WERI-Rb-1 (cell line): ENCODE measurements at regions not wholly inside any gene's neighbourhood (a gene's known extent, or its start where the extent isn't known, plus 50 kb on each side); places are given as distances from the start of the nearest gene placed in this dataset.
A peak's percentile ranks its signal among the peaks of the same experiment; 100 is the strongest.

Experiments used
- DNase-seq: peaks from one replicate; pipeline ENCODE4 v3.0.0-alpha.2; 2020
- H3K27ac ChIP-seq: fragments of 250-450 bp; sonication (Bioruptor Pico); 2 replicates; pipeline ENCODE4 v1.5.1; 2020; ENCODE audit warnings: mild to moderate bottlenecking, moderate library complexity
- H3K27me3 ChIP-seq: fragments of 250-450 bp; sonication (Bioruptor Pico); 2 replicates; pipeline ENCODE4 v1.5.1; 2021; ENCODE audit warnings: mild to moderate bottlenecking, low read depth, moderate library complexity; ENCODE audit not compliant: insufficient read depth, severe bottlenecking
- H3K36me3 ChIP-seq: fragments of 250-450 bp; sonication (Bioruptor Pico); 2 replicates; pipeline ENCODE4 v1.5.1; 2020; ENCODE audit warnings: mild to moderate bottlenecking, moderate library complexity
- H3K4me3 ChIP-seq: 2 replicates; pipeline ENCODE4 v1.5.1; 2011; ENCODE audit warnings: low read depth, mild to moderate bottlenecking, control low read depth, low read length
- H3K9me3 ChIP-seq: fragments of 250-450 bp; sonication (Bioruptor Pico); 2 replicates; pipeline ENCODE4 v1.5.1; 2021; ENCODE audit warnings: mild to moderate bottlenecking, moderate library complexity; ENCODE audit not compliant: severe bottlenecking
- TF ChIP-seq, protein P1 (sequence below): IDR thresholded peaks from 2 replicates; pipeline ENCODE4 v1.5.1; 2011; ENCODE audit warnings: low read depth, mild to moderate bottlenecking, control low read depth, inconsistent platforms, low read length

DNA sequence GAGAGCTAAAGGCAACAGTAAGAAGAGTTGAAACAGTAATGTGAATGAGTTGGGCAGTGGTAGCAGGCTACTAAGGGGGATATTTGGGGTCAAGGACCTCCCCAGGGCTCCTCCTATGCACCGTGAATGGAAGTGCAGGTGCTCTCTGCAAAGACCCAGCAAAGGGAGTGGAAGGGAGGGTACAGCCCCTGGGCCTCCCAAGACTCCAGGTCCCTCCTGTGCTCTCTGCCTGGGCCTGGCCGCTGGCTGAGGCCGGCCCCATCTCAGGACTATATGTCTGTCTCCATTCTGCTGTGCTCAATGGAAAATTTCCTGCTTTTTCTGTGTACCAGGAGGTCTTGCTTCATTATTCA lies 372.1 kb upstream of the MKI67 start:
- H3K9me3 ChIP-seq: no peaks in the 10 kb centered on the region
- no peak overlapping the region for H3K27ac ChIP-seq
- TF ChIP-seq, protein P1, sequence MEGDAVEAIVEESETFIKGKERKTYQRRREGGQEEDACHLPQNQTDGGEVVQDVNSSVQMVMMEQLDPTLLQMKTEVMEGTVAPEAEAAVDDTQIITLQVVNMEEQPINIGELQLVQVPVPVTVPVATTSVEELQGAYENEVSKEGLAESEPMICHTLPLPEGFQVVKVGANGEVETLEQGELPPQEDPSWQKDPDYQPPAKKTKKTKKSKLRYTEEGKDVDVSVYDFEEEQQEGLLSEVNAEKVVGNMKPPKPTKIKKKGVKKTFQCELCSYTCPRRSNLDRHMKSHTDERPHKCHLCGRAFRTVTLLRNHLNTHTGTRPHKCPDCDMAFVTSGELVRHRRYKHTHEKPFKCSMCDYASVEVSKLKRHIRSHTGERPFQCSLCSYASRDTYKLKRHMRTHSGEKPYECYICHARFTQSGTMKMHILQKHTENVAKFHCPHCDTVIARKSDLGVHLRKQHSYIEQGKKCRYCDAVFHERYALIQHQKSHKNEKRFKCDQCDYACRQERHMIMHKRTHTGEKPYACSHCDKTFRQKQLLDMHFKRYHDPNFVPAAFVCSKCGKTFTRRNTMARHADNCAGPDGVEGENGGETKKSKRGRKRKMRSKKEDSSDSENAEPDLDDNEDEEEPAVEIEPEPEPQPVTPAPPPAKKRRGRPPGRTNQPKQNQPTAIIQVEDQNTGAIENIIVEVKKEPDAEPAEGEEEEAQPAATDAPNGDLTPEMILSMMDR: peak; percentile 31; the same call in 1 of the 2 replicates
- no peak overlapping the region for H3K4me3 ChIP-seq
- no peaks in the 10 kb centered on the region for H3K36me3 ChIP-seq
- H3K27me3 ChIP-seq: no peaks in the 10 kb centered on the region
- DNase-seq: no peak

DNA sequence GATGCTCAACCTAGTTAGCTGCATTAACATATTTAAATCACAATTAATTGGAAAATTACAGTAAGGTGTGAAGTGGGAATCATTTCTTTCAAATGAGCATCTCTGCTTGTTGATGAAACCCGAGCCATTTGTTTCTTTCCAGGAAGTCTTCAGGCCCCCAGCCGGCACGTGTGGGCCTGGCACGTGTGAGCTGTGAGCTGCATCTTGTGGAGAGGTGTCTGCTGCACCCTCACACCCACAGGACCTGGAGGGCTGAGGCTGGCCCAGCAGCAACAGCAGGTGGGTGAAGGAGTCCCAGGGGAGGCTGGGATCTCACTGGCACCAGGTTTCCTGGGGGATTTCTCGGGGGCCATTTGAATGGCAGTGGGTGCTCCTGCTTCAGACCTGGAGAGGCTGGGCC lies 372.5 kb upstream of the MKI67 start:
- no peak for DNase-seq
- no peak overlapping the region for H3K27ac ChIP-seq
- no peaks in the 10 kb centered on the region for H3K9me3 ChIP-seq
- H3K27me3 ChIP-seq: no peaks in the 10 kb centered on the region
- TF ChIP-seq, protein P1: no peak
- no peak overlapping the region for H3K4me3 ChIP-seq
- H3K36me3 ChIP-seq: no peaks in the 10 kb centered on the region

DNA sequence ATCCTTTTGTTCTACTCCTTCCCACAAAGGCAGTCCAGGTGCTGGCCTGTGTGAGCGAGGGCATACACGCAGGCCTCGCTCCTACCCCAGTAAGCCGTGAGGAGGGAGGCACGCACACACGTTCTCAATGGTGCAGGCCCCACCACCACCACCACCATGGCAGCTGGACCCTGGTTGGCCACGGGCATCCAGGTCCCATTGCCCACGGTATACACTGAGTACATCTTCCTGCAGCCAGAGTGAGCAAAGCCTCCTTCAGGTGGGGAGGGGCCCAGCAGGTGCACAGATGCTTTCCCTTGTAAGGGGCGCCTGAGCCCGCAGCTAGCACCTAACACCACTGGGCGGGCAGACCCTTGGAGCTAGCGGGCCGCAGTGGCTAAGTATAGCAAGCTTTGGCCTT lies 373.3 kb upstream of the MKI67 start:
- no peak for DNase-seq
- Histone ChIP-seq H3K27ac (no peak overlapping the region), H3K4me3 (no peak overlapping the region), H3K36me3 (no peaks in the 10 kb centered on the region), H3K27me3 (no peaks in the 10 kb centered on the region), H3K9me3 (no peaks in the 10 kb centered on the region)
- TF ChIP-seq, protein P1: no peak

DNA sequence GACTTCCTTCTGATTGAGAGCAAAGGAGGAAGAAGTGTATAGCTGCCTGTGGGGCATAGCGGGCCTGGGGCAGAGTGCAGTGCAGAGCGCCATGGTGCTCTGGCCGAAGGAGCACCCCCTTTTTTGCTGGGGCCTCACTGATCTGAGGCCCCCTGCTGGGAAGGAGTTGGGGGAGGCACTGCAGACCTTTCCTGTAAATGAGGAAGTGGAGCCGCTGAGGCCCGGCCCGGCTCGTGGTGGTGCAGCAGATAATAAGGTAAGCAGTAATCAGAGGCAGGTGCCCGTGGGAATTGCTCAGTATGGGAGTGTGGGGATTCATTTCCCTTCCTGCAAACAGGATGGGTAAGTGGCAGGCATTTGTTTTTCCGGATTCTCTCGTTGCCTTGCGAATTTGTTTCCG lies 373.7 kb upstream of the MKI67 start:
- H3K27ac ChIP-seq: no peak overlapping the region
- no peaks in the 10 kb centered on the region for H3K9me3 ChIP-seq
- DNase-seq: no peak
- TF ChIP-seq, protein P1: no peak
- H3K27me3 ChIP-seq: no peaks in the 10 kb centered on the region
- H3K4me3 ChIP-seq: no peak overlapping the region
- H3K36me3 ChIP-seq: no peaks in the 10 kb centered on the region

DNA sequence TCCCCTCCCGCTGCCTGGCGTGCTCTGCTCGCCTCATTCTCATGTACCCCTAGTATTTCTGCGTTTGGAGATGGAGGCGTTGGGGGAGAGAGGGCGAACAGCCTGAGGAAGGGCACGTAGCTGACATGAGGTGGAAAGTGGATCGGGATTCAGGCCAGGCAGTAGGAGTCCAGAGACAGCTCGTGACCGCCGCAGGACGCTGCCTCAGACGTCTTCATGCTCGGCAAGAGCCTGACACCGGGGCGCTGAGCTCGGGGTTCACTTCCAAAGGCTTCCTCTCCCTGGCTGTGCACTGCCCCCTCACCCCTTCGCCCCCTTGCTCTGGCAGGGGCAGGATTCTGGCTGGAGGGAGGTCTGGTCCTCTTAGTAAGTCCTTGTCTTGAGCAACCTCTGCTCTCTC lies 374.4 kb upstream of the MKI67 start:
- no peak for DNase-seq
- TF ChIP-seq, protein P1: no peak
- Histone ChIP-seq H3K27ac (no peak overlapping the region), H3K9me3 (no peaks in the 10 kb centered on the region), H3K36me3 (no peaks in the 10 kb centered on the region), H3K27me3 (no peaks in the 10 kb centered on the region), H3K4me3 (no peak overlapping the region)

DNA sequence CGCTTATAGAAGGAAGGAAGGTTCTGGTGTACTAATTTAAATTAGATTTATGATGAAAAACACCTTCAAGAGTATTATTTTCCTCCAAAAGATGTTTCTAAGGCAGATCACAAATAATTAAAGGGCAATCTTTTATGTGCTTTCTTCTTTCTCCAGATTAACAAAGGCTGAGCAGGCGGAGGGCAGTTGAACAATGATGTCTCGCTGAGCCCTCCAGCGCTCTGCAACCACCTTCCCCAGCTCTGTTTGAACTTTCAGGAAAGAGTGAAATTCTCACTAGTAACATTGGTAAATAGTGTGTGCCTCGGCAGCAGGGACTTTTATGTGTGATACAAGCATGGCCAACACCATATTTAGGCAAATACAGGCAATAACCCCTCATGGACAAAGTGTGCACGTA lies 379.1 kb upstream of the MKI67 start:
- no peak overlapping the region for H3K27ac ChIP-seq
- no peaks in the 10 kb centered on the region for H3K27me3 ChIP-seq
- no peaks in the 10 kb centered on the region for H3K9me3 ChIP-seq
- DNase-seq: no peak
- no peak overlapping the region for H3K4me3 ChIP-seq
- TF ChIP-seq, protein P1: no peak
- H3K36me3 ChIP-seq: no peaks in the 10 kb centered on the region
